ENCODE measurements at regions not wholly inside any gene's neighbourhood (a gene's known extent, or its start where the extent isn't known, plus 50 kb on each side); places are given as distances from the start of the nearest gene placed in this dataset.

DNA sequence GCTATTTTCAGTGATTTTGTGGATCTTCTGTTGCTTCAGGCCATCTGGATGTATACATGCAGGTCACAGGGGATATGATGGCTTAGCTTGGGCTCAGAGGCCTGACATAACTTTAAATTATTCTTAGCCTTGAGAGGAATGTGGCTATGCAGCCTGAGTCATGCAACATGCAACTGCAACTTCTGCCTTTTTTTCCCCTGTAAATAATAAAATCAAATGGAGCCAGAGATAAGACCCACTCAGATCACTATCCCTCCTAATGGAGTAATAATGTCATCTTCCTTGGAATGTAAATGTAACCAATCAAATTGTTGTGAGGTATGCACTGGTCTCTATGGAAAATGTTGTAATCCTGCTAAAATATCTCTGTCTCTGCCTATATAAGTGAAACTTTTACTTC is 54.9 kb downstream of the MAGEB17 start:
- DNase-seq (ENCODE audit: low spot score) = peak; percentile 78

DNA sequence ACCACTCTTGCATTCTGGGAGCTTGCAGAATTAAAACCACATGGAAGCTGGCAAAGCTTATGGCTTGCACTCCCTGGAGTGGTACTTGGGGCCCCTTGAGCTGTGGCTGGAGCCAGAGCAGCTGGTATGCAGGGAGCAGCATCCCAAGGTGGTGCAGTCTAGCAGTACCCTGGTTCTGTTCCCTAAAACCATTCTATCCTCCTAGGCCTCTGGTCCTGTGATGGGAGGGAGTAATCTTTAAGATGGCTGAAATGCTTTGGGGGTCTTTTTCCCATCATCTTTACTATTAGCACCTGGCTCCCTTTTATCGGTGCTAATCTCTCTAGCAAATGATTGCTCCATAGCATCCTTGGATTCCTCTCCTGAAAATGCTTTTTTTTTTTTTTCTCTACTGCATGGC is 56.1 kb downstream of the MAGEB17 start:
- no peak for DNase-seq (ENCODE audit: low spot score)

DNA sequence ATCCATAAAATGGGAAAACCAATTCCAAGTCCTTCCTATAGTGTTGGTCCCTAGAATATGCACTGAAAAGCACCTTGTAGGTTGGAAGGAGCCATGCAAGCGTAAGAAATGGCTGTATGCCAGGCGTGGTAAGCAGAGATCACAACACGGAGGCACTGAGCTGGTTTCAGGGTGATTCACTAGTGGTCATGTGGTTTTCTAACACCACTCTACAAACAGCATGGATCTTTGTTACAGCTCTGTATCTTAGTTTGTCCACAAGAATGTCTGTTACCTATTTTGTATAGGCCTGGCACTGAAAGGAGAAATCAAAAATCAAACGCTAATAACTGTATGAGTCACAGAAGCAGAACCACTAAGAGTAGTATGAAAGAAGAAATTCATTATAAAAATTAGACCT is 71.9 kb downstream of the MAGEB17 start:
- DNase-seq (ENCODE audit: low spot score) = no peak

DNA sequence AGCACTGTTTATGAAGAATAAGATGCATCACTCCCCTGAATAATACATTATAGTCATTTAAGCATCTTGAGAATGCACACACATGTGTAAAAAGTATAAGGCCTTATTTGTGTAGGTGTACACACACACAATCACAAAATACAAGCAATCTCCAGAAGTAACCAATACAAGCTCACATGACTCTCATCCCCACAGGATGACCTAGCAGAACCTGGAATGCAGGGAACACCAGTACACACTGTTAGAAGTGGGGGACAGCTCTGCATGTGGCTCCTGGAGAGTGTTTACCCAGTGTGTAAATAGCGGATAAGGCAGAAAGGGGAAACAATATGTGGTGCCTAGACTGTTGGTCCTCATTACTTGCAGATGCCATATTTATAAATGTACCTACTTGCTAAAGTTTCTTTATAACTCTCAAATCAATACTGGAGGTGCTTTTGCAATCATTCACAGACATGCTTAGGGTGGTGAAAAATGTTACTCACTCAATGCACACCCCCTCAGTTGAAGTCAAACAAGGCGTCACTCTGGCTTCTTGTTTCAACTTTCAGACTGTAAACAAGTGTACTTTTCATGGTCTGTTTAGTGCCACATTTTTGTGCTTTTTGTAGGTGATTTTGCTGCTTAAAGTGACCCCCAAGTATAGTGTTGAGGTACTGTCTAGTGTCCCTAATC is 73.1 kb downstream of the MAGEB17 start:
- DNase-seq (ENCODE audit: low spot score) = no peak

DNA sequence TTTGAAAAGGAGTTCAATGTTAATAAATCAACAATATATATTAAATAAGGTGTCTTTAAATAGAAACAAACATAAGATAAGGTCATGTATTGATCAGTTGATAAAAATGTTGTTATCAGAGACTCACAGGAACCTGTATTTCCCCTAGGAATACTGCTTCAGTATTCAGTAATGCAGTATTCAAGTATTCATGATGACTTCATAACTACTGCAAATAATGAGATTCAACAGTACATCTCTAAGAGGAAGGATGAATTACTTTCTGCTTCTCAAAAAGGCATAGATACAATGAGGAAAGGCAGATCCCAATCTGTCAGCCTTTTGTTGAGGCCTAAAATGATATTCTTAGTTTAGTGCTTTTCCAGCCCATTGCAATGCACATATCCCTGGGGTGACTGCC is 73.7 kb downstream of the MAGEB17 start:
- no peak for DNase-seq (ENCODE audit: low spot score)

DNA sequence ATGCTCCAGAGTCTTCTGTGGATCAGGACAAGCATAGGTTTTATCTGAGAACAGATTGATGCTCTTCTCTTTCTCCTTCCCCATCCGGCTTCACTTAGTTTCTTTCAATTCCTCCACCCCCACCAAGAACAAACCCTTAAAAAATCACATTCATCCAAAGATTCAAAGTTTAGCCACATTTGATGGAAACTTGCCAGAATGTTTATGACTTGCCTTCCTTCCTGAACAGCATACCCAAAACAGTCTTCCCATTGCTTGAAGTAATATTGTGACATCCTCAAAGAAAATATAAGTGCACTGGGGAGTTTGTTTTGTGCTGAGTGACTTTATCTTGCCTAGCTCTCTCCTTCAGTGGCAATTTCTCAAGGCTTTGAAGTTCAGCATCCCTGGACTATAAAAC is 83.0 kb downstream of the MAGEB17 start:
- DNase-seq (ENCODE audit: low spot score) = peak; percentile 12

DNA sequence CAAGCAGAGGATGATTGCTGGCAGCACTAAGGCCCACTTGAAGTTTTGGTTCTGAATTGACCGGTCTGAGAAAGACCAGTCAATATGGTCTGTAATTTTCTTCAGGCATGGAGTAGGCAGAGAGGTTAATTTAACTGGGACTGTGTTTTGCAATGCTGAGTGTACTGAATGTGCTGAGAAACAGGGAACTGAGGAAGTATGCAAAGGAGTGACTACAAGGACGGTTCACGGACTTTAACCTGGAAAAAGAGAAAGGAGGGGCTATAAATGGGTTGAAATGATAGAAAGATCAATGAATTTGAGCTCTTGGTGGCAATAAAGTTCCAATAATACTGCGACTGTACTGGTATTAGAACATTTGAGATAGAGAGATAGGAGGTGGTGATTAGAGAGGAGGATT is 84.5 kb downstream of the MAGEB17 start:
- DNase-seq (ENCODE audit: low spot score) = no peak

DNA sequence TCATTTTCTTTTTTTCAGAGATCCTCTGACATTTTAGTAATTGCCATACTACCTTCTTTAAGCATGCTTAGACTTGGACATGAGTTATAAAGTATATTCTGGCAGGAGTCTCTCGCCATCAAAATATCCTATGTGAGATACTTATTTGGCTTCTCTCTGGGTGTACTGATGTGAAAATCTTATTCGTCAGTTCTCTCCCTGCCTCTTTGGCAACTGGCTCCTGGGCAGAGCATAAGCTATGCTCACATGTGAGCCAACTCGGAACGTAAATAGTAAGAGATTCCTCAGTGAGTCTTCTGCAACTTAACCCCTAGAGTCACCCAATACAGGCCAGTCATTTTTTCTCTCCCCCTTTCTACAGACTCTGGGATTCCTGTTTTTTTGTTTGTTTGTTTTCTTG is 91.6 kb downstream of the MAGEB17 start:
- peak; percentile 37 for DNase-seq (ENCODE audit: low spot score)

DNA sequence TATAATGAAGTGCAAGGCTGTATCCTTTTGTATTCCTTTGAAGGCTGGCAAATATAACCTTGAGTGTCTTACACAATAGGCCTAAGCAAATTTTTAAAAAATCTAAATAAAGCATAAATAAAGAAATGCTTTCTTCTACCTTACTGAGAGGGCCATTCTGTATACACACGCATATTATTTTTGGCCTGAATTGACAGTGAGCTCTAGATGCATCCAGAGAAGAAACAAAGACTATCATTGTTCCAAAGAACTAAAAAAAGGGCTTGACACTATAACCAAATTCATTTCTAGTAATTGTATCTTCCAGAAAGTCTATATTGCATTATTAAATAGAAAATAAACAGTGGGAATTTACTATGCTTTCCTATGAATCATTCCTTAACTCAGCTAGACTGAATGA is 100.2 kb downstream of the MAGEB17 start:
- DNase-seq (ENCODE audit: low spot score) = no peak

DNA sequence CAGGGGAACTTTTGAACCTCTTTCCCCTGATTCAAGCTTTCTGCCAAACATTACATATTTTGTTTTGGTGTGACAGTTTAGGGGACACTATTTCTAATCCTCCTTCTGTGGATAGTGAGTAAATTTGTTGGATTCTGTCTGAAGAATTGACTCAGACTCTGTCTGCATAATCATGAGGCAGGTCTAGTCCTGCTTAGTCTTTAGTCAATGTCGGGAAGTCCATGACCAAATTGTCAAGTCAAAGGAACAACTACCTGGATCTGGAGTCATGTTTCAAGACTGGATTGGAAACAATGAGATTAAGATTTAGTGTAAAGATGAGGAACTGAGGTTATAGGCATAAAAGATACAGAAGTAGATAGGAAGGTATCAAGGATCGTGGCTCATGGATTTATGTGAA is 100.9 kb downstream of the MAGEB17 start:
- DNase-seq (ENCODE audit: low spot score) = no peak

DNA sequence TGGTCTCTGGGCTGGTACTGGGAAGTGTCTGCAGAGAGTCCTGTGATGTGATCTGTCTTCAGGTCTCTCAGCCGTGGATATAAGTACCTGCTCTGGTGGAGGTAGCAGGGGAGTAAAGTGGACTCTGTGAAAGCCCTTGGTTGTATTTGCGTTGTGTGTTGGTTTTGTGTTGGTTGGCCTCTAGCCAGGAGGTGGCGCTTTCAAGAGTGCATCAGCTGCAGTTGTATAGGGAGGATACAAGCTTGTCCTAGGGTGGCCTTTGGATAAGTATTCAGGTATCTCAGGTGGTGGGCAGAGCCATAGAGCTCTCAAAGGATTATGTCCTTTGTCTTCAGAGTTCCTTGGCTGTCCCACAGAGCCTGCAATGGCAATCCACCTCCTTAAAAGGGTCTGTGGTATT is 111.6 kb downstream of the MAGEB17 start:
- no peak for DNase-seq (ENCODE audit: low spot score)

DNA sequence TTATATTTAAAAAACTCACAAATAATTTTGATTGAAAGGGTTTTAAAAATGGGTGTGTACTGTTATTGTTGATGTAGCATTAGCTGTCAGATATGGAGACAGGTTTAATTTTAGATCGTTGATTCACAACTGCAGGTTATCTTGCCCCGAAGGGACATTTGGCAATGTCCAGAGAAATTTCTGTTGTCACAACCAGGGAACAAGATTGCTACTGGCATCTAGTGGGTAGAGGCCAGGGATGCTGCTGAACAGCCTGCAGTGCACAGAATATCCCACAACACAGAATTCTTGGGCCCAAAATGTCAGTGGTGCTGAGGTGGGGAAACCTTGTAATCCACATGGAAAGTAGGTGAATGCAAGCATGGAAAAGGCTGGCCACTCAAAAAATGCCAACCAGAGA is 114.9 kb downstream of the MAGEB17 start:
- DNase-seq (ENCODE audit: low spot score) = no peak

DNA sequence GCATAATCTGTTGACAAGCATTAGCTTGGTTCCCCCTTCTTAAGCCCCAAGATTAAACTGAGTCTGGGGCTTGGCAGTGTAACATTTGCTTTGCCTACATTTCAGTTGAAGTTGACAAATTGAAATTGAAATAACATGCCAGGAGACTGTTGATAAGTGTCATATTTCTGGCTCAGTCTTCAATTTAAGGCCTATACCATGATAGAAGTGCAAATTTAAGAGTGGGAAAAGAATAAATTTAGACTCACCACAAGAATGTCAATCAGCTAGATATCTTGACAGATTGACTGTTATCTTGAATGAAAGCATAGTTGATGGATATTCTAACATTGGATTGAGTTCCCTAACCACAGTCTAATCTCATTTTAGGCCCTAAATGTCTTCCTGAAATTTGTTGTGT is 117.6 kb downstream of the MAGEB17 start:
- peak; percentile 24 for DNase-seq (ENCODE audit: low spot score)

DNA sequence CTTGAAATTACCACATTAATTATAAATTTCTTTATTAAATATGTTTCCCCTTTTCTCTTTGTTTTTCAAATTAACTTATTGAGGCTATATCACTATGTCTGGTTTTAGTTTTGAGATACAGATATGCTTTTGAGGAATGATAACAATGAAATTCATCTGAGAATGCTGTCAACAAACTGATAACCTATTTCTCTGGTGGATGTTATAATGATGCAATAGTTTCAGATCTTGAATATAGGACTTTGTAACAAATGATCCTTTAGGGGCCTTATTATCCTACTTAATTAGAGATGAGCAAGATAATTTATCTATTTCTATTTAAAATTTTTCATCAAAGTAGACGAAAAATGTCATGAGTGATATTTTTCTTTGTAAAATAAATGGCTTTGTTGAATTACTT is 123.7 kb downstream of the MAGEB17 start:
- no peak for DNase-seq (ENCODE audit: low spot score)

DNA sequence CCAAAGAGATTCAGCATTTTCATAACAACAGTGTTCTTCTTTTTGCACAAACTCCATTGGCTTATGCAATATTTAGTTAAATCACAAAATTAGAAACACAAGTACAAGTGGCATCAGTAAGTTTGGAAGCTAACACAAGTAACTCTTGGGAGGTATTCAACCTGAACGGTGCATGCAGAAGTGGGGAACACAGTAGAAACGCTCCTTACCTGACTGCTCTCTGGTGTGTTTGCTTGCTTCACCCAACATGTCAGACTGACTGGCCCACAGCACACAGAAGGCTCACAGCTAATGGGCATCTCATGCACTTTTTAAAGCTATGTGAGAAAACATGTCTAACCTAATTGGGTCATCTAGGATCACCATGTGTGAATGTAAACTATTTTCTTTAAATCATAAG is 133.6 kb downstream of the MAGEB17 start:
- no peak for DNase-seq (ENCODE audit: low spot score)

DNA sequence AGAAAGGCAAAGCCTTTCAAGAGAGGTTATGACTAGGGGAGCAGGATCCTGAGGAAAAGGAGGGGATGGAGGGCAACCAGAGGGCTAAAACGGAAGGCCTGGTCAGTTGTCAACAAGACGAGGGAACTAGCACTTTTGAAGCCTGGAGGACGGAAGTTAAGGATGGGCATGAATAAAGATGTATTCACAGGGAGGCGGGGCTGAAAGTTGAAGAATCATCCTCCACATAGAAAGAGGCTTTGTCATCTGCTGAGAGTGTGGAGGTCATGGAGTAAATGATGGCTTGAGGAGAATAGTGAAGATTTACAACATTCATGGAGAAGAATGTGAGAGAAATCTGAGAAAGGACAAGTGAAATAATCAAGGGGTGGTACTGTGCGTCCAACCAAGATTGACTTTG is 137.5 kb downstream of the MAGEB17 start:
- DNase-seq (ENCODE audit: low spot score) = no peak

DNA sequence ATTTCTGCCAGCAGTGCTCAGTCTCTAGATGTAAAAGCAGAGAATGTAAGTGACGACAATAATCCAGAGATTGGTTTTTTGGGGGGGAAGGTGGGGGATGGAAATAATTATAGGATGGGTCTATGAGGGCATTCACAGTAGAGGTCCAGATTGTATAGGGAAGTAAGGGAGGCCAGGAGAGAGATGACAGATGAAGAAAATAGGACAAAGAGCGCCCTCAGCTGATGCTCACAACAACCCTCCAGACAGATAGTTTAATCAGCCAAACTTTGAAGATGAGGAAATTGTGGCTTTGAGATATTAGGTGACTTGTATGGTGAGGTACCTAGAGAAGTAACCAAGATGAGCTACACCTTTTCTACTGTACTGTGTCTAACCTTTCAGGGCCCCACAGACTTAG is 137.9 kb downstream of the MAGEB17 start:
- no peak for DNase-seq (ENCODE audit: low spot score)

DNA sequence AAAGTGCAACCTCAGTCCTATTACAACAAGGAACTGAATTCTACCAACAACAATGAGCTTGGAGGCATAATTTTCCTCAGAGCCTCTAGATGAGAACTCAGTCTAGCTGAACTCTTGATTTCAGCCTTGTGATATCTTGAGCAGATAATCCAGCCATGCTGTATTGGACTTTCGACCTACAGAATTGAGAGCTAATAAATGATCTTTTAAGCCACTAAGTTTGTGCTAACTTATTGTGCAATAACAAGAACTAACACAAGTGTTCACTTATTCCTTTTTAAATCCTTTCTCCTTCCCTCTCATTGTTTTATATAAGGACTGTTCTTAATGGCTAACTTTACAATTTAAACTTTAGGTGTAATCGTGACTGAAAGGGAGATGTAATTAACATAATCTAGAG is 140.7 kb downstream of the MAGEB17 start:
- DNase-seq (ENCODE audit: low spot score) = no peak

DNA sequence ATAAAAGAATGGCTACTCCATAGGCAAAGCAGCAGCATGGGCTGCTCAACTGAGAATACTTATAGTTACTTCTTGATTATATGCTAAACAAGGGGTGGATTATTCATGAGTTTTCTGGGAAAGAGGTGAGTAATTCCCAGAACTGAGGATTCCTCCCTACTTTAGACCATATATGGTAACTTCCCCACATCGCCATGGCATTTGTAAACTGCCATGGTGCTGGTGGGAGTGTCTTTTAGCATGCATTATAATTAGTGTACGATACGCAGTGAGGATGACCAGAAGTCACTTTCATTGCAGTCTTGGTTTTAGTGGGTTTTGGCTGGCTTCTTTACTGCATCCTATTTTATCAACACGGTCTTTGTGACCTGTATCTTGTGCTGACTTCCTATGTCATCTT is 141.5 kb downstream of the MAGEB17 start:
- no peak for DNase-seq (ENCODE audit: low spot score)

DNA sequence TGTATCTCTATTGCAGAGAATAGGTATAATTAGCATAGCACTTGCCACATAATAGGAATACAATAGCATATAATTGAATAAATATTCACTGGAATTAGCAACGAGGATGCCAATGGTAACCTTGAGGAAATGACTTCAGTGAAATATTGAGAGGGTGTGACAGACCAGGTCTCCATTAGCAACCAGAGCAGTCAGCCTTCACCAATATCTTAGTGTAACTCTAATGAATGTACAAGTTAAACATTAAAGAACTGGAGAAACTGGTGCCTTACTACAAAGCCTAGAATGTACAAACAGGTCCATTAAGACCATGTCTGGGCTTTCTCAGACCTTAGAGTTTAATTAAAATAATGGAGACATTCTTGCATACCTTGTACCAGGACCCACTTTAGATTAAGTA is 143.0 kb downstream of the MAGEB17 start:
- DNase-seq (ENCODE audit: low spot score) = no peak

DNA sequence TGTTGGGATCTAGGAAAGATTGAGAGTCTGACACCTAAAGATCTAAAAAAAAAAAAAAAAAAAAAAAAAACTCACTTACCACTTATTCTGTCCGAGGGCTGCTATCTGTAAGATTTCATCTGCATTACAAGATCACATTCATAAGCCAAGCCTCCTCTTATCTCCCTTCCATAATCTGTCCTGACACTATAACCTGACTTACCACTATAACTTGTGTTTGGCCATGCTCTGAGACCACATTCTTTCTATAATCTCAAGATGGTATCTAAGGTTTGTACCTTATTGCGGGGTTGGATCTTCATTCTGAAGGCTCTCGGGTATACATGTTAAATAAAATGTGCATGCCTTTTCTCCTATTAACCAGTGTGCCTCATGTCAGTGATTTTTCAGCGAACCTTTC is 144.4 kb downstream of the MAGEB17 start:
- peak; percentile 4 for DNase-seq (ENCODE audit: low spot score)

DNA sequence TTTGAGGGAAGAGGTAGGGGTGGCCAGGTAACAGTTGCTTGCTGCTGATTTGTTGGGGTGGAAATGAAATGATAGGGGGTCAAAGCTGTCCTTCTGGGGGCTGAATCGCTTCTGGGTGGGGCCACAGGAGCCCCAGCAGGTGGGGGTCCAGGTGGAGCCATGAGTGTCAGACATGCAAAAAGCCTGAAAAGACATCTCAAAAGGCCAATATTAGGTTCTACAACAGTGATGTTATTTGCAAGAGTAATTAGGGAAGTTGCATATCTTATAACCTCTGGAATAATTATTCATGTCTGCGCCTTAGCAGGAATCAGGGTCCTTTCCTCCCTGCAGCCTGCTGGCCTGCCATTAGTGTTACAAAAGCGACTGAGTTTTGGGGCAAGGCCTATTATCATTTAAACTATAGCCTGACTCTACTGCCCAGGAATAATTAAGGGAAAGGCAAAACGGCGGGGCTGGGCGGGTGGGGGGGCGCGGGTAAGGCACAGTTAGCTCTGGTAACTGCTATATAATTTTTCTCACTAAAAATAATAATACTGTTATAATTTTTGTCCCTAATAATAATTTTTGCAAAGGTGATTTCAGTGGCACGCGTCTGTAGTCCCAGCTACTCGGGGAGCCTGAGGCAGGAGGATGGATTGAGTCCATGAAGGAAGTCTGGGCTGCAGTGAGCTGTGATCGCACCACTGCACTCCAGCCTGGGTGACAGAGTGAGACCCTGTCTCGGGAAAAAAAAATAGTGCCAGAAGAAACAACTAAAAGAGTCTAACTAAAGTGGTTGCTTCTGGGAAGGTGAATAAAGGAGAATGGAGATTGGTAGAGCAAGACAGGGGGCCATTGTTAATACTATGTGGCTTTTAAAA is 145.7 kb downstream of the MAGEB17 start:
- no peak for DNase-seq (ENCODE audit: low spot score)

DNA sequence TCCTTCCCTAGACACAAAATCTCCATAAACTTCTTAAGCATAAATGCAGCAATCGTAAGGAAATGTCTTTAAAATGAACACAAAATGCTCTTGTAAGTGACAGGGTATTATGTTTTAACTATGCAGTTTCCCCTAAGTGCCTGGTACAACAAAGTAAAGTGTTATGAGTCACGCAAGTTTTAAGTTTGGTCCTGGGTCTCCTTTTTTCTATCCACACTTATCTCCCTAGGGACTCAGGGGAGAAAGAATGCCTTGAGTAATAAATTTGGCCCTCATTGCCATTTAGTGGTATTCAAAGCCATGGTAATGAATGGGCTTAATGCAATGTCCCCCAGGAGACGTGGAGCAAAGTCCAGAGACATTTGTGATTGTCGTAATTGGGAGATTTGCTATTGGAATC is 149.1 kb downstream of the MAGEB17 start:
- no peak for DNase-seq (ENCODE audit: low spot score)

Measured in umbilical cord (tissue), 1 donor.